ENCODE measurements at regions not wholly inside any gene's neighbourhood (a gene's known extent, or its start where the extent isn't known, plus 50 kb on each side); places are given as distances from the start of the nearest gene placed in this dataset.
A peak's percentile ranks its signal among the peaks of the same experiment; 100 is the strongest.

DNA sequence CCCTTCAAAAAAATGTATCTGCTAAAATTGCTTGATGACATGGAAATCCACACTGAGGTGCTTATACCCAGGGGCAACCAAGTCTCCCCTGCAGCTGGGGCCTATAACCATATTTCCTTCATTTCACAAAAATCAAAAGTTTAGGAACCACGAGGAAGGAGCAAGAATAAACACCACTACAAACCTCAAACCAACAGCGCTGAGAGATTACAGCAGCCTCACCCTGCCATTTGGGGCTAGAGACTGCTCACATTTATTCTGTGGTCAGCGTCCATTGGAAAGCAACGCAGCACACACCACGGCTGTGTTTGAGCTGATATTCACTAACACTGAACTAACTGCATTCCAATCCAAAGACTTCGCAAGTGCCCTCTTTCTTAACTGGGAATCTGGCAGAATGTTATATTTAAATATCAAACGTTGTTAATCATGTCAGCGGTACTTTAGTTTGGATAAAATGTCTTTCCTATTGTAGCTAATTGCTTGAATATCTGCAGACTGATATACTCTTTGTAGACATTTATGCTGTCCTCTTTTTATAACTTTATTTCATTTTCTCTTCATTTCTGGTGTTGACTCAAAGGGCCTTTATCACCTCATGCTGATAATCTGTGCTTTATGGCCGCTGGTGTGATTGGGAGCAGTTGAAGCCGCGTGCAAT lies 94.6 kb downstream of the FOXA2 start:
- TF ChIP-seq, protein P1, sequence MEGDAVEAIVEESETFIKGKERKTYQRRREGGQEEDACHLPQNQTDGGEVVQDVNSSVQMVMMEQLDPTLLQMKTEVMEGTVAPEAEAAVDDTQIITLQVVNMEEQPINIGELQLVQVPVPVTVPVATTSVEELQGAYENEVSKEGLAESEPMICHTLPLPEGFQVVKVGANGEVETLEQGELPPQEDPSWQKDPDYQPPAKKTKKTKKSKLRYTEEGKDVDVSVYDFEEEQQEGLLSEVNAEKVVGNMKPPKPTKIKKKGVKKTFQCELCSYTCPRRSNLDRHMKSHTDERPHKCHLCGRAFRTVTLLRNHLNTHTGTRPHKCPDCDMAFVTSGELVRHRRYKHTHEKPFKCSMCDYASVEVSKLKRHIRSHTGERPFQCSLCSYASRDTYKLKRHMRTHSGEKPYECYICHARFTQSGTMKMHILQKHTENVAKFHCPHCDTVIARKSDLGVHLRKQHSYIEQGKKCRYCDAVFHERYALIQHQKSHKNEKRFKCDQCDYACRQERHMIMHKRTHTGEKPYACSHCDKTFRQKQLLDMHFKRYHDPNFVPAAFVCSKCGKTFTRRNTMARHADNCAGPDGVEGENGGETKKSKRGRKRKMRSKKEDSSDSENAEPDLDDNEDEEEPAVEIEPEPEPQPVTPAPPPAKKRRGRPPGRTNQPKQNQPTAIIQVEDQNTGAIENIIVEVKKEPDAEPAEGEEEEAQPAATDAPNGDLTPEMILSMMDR (IDR thresholded peaks at IDR 0.05): no peak
- TF ChIP-seq POLR2A (IDR thresholded peaks at IDR 0.05): peak in 2 of 3 donors; percentile 28 to 45

All from body of pancreas (tissue), 4 donors.